ENCODE measurements at regions not wholly inside any gene's neighbourhood (a gene's known extent, or its start where the extent isn't known, plus 50 kb on each side); places are given as distances from the start of the nearest gene placed in this dataset.

DNA sequence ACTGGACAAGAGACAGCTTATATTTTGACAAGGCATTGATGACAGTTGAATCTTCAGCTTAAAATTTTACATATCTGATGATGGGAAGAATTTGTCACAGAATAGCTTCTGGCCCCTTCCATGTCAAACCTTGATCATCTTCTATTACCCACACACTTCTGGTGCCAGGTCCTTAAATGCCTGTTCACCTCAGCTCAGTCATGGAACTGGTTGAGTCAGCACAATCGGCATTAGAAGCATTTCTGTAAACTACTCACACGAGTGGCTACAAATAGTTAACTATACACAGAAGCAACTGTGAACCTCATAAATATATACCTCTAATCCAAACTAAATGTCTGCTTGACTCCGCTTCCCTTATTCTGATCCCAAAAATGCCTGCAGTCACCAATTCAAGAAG is 161.2 kb downstream of the FOXO1 start:
- TF ChIP-seq, protein P1, sequence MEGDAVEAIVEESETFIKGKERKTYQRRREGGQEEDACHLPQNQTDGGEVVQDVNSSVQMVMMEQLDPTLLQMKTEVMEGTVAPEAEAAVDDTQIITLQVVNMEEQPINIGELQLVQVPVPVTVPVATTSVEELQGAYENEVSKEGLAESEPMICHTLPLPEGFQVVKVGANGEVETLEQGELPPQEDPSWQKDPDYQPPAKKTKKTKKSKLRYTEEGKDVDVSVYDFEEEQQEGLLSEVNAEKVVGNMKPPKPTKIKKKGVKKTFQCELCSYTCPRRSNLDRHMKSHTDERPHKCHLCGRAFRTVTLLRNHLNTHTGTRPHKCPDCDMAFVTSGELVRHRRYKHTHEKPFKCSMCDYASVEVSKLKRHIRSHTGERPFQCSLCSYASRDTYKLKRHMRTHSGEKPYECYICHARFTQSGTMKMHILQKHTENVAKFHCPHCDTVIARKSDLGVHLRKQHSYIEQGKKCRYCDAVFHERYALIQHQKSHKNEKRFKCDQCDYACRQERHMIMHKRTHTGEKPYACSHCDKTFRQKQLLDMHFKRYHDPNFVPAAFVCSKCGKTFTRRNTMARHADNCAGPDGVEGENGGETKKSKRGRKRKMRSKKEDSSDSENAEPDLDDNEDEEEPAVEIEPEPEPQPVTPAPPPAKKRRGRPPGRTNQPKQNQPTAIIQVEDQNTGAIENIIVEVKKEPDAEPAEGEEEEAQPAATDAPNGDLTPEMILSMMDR (IDR thresholded peaks at IDR 0.05; ENCODE audit: insufficient read depth, low read length, poor library complexity, severe bottlenecking), result no peak
- no peak for TF ChIP-seq EZH2phosphoT487 (conservative IDR thresholded peaks at IDR 0.05; ENCODE audit: low read length)

Data from SU-DHL-6 (cell line).